HG02870 (cell line): ENCODE measurements at regions not wholly inside any gene's neighbourhood (a gene's known extent, or its start where the extent isn't known, plus 50 kb on each side); places are given as distances from the start of the nearest gene placed in this dataset.
"Not testable (repeated sequence)": the region's sequence is repeated elsewhere in the genome, so short reads cannot be mapped to it uniquely, and the experiment has no call there.

ENCODE experiments used
- ATAC-seq: cut with Tn5 transposase; IDR thresholded peaks from one replicate; pipeline ENCODE4 v1.9.1; 2021; ENCODE audit warnings: mild to moderate bottlenecking, moderate library complexity; ENCODE audit not compliant: unreplicated experiment

- no peak for ATAC-seq
These were observed 175.3 kb upstream of the CREB1 start for GRCh38 chr2:207354462-207354861.

- no peak for ATAC-seq
These were observed 173.2 kb upstream of the CREB1 start for GRCh38 chr2:207356567-207356966.

- ATAC-seq: no peak
These were observed 172.5 kb upstream of the CREB1 start for GRCh38 chr2:207357216-207357615.

GRCh38 chr2:207362716-207363115 is 167.0 kb upstream of the CREB1 start:
- ATAC-seq: no peak

- ATAC-seq: no peak
These were observed 165.9 kb upstream of the CREB1 start for GRCh38 chr2:207363761-207364290.

GRCh38 chr2:207370646-207371045 is 159.1 kb upstream of the CREB1 start:
- ATAC-seq: no peak

- ATAC-seq: no peak
These were observed 157.9 kb upstream of the CREB1 start for GRCh38 chr2:207371877-207372276.

- no peak for ATAC-seq
These were observed 157.3 kb upstream of the CREB1 start for GRCh38 chr2:207372483-207372882.

GRCh38 chr2:207375207-207375875 is 154.4 kb upstream of the CREB1 start:
- no peak for ATAC-seq

GRCh38 chr2:207378620-207379019 is 151.1 kb upstream of the CREB1 start:
- ATAC-seq: not testable (repeated sequence)

- ATAC-seq: no peak
These were observed 144.7 kb upstream of the CREB1 start for GRCh38 chr2:207385076-207385475.

- no peak for ATAC-seq
These were observed 143.9 kb upstream of the CREB1 start for GRCh38 chr2:207385903-207386302.

GRCh38 chr2:207387001-207387571 is 142.7 kb upstream of the CREB1 start:
- ATAC-seq: no peak

- ATAC-seq: no peak
These were observed 139.3 kb upstream of the CREB1 start for GRCh38 chr2:207390302-207391095.

- ATAC-seq: no peak
These were observed 135.5 kb upstream of the CREB1 start for GRCh38 chr2:207394203-207394781.

GRCh38 chr2:207394812-207395534 is 134.8 kb upstream of the CREB1 start:
- no peak for ATAC-seq

- no peak for ATAC-seq
These were observed 134.1 kb upstream of the CREB1 start for GRCh38 chr2:207395535-207396251.

- no peak for ATAC-seq
These were observed 131.7 kb upstream of the CREB1 start for GRCh38 chr2:207397917-207398655.

- ATAC-seq: no peak
These were observed 130.5 kb upstream of the CREB1 start for GRCh38 chr2:207399301-207399700.
